NCI-H1436 (cell line): ENCODE measurements at regions not wholly inside any gene's neighbourhood (a gene's known extent, or its start where the extent isn't known, plus 50 kb on each side); places are given as distances from the start of the nearest gene placed in this dataset.
"Not testable (repeated sequence)": the region's sequence is repeated elsewhere in the genome, so short reads cannot be mapped to it uniquely, and the experiment has no call there.

Experiments used
- DNase-seq: peaks from one replicate; lab custom pipeline; 2025; lab: John Stamatoyannopoulos, UW

DNA sequence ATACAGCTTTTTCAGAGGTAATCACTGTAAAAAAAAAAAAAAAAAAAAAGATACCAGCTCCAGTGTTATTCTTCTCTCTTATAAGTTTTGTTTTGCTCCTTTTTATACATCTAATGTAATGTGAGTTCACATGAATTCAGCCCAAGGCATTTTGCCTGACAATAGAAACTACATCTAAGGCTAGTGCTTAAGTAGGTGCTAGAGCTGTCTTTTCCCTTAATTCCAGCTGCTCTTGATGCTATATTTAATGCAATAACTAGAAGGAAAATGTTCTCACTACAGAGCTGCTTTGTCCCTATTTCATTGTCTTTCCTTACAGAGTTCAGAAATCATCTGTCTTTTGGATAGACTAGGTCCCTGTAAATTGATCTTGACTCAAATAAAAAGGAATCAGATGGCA is 150.1 kb downstream of the NAA11 start:
- DNase-seq = no peak

DNA sequence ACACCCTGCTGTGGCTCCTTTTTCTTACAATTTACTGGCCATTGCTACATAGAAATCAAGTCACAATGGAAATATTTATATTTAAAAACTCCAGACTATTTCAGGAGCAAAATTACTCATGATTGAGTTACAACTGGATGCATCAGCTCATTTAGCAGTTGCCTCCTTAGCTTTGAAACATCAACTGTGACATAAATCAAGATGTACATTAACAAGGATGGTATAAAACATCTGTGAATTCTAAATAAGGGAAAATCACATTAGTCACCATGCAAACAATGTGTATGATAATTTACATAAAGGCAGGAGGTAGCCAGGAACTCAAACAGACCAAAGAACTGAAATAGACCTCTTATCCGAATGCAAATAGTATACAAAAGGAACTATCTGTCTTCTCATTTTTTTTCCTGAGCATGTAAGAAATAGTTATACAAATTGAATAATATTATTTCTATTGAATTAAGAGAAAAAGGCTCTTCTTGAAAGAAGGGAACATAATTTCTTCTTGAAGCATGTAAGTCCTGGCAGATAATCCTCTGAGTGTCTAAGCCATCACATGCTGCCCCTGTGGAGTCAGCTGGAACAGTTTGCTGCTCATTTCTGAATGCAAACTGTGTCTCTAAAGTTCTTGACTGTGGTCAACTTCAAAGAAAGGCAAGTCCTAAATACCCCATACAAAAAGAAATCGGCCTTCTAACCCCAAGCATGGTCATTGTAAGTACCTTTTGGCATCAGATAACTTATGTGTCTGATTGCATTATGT is 151.2 kb downstream of the NAA11 start:
- DNase-seq = no peak

DNA sequence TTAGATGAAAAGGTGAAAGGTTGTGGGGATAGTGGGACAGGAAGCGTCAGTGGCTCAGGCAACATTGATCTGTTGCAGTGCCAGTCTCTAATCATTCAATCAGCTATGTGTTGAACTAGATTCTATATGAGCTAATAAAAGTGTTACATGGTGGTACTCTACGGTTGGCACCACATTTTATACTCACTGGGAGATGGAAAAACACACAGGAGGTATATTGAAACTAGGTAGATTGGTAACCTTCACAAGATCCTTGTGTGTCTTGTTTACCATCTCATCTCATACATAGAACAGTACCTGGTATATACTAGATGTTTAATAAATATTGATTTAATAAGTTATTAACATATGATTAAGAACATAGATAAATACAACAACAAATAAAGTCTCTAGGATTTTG is 152.7 kb downstream of the NAA11 start:
- no peak for DNase-seq

DNA sequence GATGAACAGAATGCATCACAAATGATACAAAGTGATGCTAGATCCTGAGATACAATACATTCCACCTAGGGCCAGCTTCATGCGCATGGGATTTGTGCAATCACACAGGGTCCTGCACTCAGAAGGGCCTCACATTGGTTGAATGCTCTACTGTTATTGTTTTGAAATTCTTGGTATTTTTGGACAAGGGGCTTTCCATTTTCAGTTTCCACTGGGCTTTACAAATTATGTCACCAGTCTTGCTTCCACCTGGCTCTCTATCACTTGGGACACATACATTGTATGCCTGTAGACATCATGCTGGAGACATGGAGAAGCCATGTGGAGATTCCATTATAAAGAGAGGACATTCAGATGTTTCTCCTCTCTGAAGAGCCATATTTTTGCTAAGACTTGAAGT is 155.8 kb downstream of the NAA11 start:
- DNase-seq = no peak

DNA sequence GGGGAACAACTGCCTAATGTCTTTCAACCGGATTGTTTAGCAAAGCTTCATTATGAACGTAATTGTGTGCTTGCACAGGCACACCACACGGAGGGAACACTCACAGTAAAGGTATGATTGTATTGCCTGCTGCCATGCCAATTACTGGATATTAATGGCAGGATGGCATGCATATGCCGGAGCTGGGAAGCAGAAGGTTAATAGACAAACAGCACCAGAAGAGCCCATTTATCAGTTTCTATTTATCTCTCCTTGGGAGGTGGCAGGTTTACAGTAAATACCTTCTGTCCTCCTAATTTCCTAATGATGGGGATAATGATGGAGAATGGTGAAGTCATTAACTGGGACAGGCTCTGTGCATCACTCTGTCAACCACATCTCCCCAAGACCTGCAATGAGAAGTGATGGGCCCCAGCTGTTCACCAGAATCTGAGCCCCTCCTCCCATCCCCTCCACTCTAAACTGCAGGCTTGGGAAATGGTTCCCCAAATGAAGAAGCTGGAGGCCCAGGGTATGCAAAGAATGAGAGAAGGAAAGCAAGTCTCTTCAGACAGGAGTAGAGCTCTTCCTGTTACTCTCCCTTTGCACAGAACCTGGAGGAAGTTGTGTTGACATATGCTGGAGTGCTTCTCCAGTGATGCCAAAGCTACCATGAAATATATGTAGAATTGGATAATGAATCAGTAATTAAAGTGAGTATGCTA is 160.8 kb downstream of the NAA11 start:
- DNase-seq = no peak

DNA sequence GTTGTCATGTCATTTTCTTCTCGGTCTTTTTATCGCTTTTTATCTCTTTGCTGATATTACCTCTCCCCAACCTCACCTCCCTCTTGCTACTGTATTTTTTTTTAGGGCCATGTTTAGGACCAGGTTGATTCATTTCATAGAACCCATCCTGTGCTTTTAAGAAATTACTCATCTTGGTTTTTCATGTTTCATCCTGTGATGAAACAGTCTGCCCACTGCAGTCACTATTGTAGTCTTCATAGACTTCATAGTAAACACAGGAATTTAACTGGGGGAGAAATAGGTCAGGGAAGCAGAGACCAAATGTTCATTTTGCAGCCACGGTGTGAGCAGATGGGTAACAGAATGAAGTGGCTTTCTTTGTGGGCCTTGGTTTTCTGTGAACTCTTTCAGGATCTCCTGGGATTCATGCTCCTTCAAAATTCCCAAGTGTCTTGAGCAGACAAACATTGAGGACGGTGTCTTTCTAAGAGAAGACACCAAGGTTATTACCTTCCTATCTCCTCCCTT is 161.8 kb downstream of the NAA11 start:
- no peak for DNase-seq

DNA sequence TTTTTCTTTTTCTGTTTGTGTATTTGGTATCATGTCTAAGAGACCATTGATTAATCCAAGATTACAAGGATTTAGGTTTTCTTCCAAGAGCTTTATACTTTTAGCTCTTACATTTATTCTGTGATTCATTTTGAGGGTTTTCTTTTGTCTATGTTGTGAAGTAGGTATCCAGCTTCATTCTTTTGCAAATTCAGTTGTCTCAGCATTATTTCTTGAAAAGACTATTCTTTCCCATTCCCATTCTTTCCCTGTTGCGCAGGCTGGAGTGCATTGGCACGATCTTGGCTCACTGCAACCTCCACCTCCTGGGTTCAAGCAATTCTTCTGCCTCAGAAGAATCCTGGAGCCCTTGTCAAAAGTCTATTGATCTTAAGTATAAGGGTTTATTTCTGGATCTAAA is 164.9 kb downstream of the NAA11 start:
- DNase-seq = no peak

DNA sequence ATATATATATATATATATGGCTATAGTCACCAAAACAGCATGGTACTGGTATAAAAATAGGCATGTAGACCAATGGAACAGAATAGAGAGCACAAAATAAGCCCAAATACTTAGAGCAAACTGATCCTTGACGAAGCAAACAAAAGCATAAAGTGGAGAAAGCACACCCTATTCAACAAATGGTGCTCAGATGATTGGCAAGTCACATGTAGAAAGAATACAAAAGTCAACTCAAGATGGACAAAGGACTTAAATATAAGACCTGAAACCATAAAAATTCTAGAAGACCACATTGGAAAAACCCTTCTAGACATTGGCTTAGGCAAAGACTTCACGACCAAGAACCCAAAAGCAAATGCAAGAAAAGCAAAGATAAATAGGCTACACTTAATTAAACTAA is 167.2 kb downstream of the NAA11 start:
- not testable (repeated sequence) for DNase-seq

DNA sequence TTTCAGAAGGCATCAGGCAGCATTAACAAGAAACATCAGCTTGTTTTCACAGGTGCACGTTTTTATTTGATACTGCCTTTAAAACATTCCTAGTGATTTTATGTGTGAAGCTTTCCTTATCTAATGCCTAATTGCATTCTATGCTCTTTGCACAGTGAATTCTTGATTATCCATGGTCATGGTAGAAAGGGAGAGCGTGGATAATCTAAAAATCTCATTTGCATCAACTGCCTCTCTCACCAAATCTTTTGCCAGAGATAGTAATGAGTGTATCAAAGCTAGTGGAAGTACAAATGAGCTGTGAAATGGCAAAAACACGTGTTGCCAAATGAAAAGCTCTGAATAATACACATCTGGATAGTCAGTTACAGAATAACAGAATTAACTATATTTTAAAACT is 170.5 kb downstream of the NAA11 start:
- DNase-seq = no peak

DNA sequence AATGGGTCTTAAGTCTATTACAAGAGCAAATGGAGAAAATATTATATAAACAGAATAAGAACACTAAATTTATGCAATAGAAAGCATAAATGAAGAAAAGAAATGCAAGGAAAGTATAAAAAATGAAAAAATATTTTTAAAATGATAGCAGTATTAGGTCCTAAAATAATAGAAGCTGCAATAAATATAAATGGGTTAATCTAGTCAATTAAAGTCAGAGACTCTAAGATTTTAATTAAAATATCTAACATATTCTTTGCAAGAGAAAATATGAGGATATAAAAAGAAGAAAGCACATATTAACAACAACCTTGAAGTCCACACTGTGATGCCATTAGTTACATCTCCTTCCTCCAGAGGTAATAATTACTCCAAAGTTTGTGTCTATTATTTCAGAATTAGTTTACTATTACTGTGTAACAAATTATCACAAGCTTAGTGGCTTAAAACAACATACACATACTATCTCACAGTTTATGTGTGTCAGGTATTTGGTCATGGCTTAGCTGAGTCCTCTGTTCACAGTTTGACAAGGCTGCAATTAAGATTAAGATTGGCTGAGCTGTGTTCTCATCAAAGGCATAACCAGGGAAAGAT is 174.9 kb downstream of the NAA11 start:
- DNase-seq = no peak

DNA sequence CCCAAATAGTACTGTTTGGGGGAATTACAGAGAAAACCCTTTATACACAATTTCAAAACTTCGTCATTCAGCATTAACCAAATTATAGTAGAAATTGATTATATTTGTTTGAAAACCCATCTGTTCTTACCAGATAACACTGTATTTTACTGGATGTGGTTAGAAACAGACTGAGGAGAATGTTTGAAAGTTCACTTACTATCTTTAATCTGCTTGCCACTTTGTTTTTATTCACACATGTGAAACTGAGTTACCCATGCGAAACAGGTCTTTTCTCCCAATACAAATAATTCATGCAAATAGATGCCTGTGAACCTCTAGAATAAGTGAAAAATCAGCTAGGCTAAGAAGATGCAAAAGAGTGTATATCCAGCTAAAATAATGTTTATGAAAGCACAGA is 177.5 kb downstream of the NAA11 start:
- DNase-seq = no peak

DNA sequence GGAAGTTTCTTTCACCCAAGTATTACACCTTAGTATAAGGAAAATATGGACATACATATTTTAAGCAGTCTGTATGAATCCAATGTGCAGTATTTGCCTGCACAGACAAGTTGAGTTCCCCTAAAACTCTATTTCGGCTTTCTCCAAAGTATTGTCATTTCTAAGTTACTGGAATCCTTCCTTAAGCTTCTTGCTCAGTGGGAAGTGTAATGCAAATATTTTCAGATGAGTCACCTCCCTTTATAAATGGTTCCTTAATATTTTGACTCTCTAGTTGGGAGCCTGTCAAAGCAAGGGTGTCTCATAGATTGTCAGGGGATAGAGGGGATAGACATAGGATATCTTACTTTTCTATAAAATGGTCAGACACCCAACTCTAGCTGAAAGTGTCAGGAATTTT is 178.6 kb downstream of the NAA11 start:
- DNase-seq = no peak

DNA sequence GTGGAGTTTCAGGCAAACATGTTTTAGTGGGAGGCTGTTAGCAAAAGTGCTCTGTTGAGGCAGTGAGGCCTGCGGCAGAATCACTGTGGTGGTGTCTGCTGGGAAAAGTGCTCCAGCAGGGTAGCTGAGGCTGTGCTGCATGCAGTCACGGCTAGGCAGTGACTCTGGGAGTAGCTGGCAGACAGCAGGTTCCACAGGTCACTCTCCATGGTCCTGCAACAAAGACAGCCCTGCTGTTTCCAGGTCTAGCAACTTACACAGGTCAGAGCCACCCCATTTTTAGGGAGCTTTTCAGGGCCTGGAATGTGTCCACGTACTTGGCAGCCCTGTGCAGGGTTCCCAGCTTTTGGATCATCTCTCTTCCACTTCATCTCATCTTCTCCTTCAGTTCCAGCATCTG is 184.3 kb downstream of the NAA11 start:
- no peak for DNase-seq

DNA sequence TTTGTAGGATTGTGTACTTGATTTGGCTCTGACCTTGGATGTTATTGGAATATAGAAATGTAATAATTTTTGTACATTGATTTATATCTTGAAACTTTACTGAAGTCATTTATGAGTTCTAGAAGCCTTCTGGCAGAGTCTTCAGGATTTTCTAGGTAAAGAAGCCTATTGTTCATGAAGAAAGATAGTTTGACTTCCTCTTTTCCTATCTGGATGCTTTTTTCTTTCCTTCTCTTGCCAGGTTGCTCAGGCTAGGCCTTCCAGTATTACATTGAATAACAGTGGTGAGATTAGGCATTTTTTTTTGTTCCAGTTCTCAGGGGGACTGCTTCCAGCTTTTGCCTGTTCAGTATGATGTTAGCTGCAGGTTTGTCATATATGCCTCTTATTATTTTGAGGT is 191.1 kb downstream of the NAA11 start:
- no peak for DNase-seq

DNA sequence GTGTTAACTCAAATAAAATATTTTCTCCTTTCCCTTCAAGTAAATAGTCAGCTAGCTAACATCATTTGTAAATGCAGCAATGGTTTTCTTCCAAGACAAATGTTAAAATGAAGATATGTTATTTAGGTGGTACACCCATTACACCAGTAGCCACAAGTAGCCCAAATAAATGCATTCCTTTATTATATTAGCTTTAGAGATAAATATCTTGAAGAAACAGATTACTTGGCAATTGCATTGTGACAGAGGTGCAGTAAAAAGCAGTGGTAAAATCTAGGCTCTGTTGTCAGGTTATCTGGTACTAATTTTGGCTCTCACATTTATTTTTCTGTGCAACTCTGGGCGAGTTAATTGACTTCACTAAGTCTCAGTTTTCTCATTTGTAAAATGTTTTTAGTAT is 193.0 kb downstream of the NAA11 start:
- no peak for DNase-seq

DNA sequence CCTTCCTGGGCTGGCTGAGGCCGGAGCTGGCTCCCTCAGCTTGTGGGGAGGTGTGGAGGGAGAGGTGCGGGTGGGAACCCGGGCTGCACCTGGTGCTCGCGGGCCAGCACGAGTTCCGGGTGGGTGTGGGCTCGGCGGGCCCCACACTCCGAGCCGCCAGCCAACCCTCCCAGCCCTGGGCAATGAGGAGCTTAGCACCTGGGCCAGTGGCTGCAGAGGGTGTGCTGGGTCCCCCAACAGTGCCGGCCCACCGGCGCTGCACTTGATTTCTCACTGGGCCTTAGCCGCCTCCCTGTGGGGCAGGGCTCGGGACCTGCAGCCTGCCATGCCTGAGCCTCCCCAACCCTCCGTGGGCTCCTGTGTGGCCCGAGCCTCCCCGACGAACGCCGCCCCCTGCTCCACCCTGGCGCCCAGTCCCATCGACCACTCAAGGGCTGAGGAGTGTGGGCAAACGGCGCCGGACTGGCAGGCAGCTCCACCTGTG is 182.7 kb upstream of the PAQR3 start:
- DNase-seq = no peak

DNA sequence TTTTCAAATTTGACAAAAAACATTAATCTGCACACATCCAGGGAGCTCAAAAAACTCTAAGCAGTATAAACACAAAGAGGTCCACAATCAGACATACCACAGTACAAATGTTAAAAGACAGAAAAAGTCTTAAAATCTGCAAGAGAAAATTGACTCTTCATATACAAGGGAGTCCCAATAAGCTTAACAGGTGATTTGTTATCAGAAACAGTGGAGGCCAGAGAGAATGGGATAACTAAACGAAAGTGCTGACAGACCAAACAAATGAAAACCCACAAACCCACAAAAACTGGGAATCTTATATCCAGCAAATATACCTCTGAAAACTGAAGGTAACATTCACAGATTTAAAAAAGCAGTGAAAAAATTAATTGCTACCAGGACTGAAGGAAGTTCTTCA is 182.0 kb upstream of the PAQR3 start:
- DNase-seq = no peak

DNA sequence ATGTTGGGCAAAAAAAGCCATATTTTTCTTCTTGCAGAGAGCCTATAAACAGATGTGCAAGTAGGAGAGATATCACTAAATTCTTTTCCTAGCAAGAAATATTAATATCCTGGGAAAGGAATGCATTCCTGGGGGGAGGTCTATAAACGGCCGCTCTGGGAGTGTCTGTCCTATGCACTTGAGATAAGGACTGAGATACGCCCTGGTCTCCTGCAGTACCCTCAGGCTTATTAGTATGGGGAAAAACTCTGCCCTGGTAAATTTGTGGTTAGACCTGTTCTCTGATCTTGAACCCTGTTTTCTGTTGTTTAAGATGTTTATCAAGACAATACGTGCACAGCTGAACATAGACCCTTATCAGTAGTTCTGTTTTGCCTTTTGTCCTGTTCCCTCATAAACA is 177.8 kb upstream of the PAQR3 start:
- not testable (repeated sequence) for DNase-seq

DNA sequence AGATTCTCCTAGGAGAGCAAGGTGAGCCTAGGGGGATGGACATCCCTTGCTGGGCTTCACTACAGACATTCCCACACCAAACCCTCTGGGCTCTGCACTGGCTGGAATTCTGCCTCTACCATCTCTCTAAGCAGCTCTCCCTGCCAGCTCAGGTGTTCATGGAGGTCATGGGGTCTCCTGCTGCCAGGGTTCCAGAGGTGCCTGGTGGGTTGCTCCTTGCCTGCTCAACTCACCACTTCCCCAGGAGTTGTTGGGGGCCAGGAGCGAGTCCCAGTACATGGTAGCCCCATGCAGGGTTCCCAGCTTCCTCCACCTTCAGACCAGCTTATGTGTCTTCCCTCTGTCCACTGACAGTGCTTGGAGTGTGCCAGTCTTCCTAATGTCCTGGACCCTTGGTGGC is 167.8 kb upstream of the PAQR3 start:
- DNase-seq = no peak

DNA sequence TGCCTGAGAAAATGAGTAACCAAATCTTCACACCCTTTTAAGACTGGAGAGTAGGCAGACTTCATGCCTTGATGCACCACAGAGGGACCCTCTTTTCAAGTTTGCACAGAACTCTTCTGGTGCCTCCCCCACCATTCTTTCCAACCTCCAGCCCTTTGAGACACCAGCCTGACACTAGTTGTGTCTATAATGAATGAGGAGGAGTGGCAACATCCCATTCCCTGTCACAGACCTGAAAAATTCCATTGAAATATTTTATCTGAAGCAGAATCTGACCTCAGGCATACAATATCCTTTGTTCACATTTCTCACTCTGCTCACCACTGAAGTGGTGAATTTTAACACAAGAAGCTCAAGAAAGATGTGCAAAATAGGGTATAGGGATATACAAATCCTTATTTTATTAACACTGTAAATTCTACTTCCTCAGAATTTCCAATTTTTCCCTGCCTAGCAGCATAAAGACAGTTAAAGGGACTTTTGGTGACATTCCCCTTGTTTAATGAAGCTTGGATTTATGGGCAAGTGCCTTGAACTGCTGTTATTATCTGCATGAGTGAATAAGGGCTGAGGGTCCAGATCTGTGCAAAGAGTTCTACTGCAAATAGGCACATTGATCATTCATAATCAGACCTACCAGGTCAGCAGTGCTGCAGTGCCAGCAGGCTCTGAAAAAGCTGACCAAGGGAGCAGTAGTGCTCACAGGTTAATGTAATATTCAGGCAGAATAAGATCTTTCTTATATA is 149.9 kb upstream of the PAQR3 start:
- DNase-seq = no peak

DNA sequence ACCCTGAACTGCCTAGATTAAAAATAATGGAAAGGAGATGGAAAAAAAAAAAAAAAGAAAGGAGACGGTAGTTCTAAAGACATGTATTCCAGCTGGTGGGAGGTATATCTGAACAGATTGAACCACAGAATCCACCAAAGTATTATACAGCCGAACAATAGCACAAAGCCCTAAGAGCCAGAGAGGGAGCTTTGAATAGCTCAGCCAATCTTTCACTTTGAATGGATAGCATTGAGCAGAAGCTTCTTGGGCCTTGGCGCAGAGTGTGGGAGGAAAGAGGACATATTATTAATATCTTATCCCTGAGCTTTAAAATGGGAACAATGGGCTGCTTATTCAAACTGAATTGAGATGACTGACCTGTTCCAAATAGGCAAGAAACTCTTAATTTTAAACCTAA is 147.8 kb upstream of the PAQR3 start:
- DNase-seq = no peak

DNA sequence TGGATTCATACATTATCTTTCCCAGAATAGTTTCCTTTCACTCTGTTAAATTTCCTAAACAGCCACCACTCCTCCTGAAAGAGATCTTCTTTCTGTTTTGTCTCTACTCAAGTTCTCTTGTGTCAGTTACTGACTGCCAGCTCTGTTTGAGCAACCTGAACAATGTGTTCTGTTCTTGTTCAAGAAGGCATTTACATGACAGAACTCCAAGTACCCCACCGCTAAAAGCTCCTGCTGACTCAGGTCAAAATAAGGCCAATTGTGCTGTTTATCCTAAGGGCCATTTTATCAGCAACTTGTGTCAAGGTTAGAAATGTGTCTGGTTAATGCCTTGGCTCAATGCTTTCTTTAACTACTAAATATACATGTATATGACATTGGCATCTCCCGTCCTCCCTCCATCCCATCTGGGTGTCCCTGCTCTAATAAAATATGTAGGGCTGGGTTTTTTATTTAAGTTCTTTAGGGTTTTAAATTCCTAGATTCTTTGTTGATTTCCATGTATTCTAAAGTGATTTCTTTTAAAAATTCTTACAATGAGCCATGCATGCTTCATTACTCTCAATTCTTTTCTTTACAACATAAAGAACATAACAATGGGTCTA is 144.3 kb upstream of the PAQR3 start:
- DNase-seq = no peak
